ES-I3 (cell line): ENCODE measurements at regions not wholly inside any gene's neighbourhood (a gene's known extent, or its start where the extent isn't known, plus 50 kb on each side); places are given as distances from the start of the nearest gene placed in this dataset.
A peak's percentile ranks its signal among the peaks of the same experiment; 100 is the strongest.
"Not testable (repeated sequence)": the region's sequence is repeated elsewhere in the genome, so short reads cannot be mapped to it uniquely, and the experiment has no call there.

Source experiments
- H3K36me3 ChIP-seq: 2 replicates; pipeline ENCODE4 v1.6.1; 2013; ENCODE audit warnings: mild to moderate bottlenecking, low read length, control low read depth, moderate library complexity; ENCODE audit not compliant: insufficient read depth
- H3K4me1 ChIP-seq: 2 replicates; pipeline ENCODE4 v1.6.1; 2013; ENCODE audit warnings: mild to moderate bottlenecking, control low read depth, low read length; ENCODE audit not compliant: insufficient read depth
- H3K9ac ChIP-seq: 2 replicates; pipeline ENCODE4 v1.6.1; 2013; ENCODE audit warnings: low read depth, mild to moderate bottlenecking, low read length, moderate library complexity
- H3K9me3 ChIP-seq: 2 replicates; pipeline ENCODE4 v1.6.1; 2013; ENCODE audit warnings: mild to moderate bottlenecking, low read length, moderate library complexity; ENCODE audit not compliant: control insufficient read depth, insufficient read depth

GRCh38 chr5:102554082-102554481 lies 55.3 kb upstream of the SLCO6A1 start:
- Histone ChIP-seq H3K36me3 (no peaks in the 10 kb centered on the region), H3K9ac (no peak overlapping the region), H3K4me1 (peaks cover 4% of the 10 kb centered on the region; the same call in 1 of the 2 replicates), H3K9me3 (no peaks in the 10 kb centered on the region)

GRCh38 chr5:102554728-102555127 lies 55.9 kb upstream of the SLCO6A1 start:
- Histone ChIP-seq H3K4me1 (peaks cover 4% of the 10 kb centered on the region; the same call in 1 of the 2 replicates), H3K36me3 (no peaks in the 10 kb centered on the region), H3K9me3 (no peaks in the 10 kb centered on the region), H3K9ac (no peak overlapping the region)

- peak overlapping the region; percentile 17; the same call in 1 of the 2 replicates for H3K9ac ChIP-seq
- H3K9me3 ChIP-seq, result no peaks in the 10 kb centered on the region
- no peaks in the 10 kb centered on the region for H3K4me1 ChIP-seq
- no peaks in the 10 kb centered on the region for H3K36me3 ChIP-seq
Measured at GRCh38 chr5:102561894-102562760, 63.3 kb upstream of the SLCO6A1 start.

- H3K9me3 ChIP-seq, result no peaks in the 10 kb centered on the region
- no peaks in the 10 kb centered on the region for H3K4me1 ChIP-seq
- H3K36me3 ChIP-seq, result no peaks in the 10 kb centered on the region
- H3K9ac ChIP-seq, result no peak overlapping the region
Measured at GRCh38 chr5:102570747-102571146, 71.9 kb upstream of the SLCO6A1 start.

GRCh38 chr5:102578362-102578761 lies 79.6 kb upstream of the SLCO6A1 start:
- no peaks in the 10 kb centered on the region for H3K36me3 ChIP-seq
- H3K9ac ChIP-seq, result no peak overlapping the region
- H3K9me3 ChIP-seq, result no peaks in the 10 kb centered on the region
- no peaks in the 10 kb centered on the region for H3K4me1 ChIP-seq

- Histone ChIP-seq H3K4me1 (no peaks in the 10 kb centered on the region), H3K9me3 (no peaks in the 10 kb centered on the region), H3K36me3 (no peaks in the 10 kb centered on the region), H3K9ac (no peak overlapping the region)
Measured at GRCh38 chr5:102579379-102579778, 80.6 kb upstream of the SLCO6A1 start.

- H3K36me3 ChIP-seq, result no peaks in the 10 kb centered on the region
- no peaks in the 10 kb centered on the region for H3K4me1 ChIP-seq
- no peak overlapping the region for H3K9ac ChIP-seq
Measured at GRCh38 chr5:102581011-102581410, 82.2 kb upstream of the SLCO6A1 start.

GRCh38 chr5:102582696-102583095 lies 83.9 kb upstream of the SLCO6A1 start:
- no peaks in the 10 kb centered on the region for H3K36me3 ChIP-seq
- H3K4me1 ChIP-seq, result no peaks in the 10 kb centered on the region
- H3K9ac ChIP-seq, result no peak overlapping the region
- no peaks in the 10 kb centered on the region for H3K9me3 ChIP-seq

More at GRCh38 chr5:102581011-102581410, 82.2 kb upstream of the SLCO6A1 start:
- no peaks in the 10 kb centered on the region for H3K9me3 ChIP-seq

GRCh38 chr5:102583276-102584124 lies 84.7 kb upstream of the SLCO6A1 start:
- Histone ChIP-seq H3K4me1 (no peaks in the 10 kb centered on the region), H3K9ac (no peak overlapping the region), H3K9me3 (no peaks in the 10 kb centered on the region), H3K36me3 (no peaks in the 10 kb centered on the region)

- Histone ChIP-seq H3K9me3 (0 out of 2 replicates have a peak, but pooled peaks cover 5% of the 10 kb centered on the region), H3K4me1 (peaks cover 11% of the 10 kb centered on the region; the same call in 1 of the 2 replicates), H3K9ac (no peak overlapping the region), H3K36me3 (no peaks in the 10 kb centered on the region)
Measured at GRCh38 chr5:102589661-102590060, 90.9 kb upstream of the SLCO6A1 start.

- no peak overlapping the region for H3K9ac ChIP-seq
- H3K9me3 ChIP-seq, result 0 out of 2 replicates have a peak, but pooled peaks cover 5% of the 10 kb centered on the region
- H3K4me1 ChIP-seq, result peaks cover 11% of the 10 kb centered on the region; the same call in 1 of the 2 replicates
- no peaks in the 10 kb centered on the region for H3K36me3 ChIP-seq
Measured at GRCh38 chr5:102590467-102590866, 91.7 kb upstream of the SLCO6A1 start.

GRCh38 chr5:102591650-102592049 lies 92.8 kb upstream of the SLCO6A1 start:
- H3K36me3 ChIP-seq, result no peaks in the 10 kb centered on the region
- H3K9ac ChIP-seq, result no peak overlapping the region
- peaks cover 11% of the 10 kb centered on the region; the same call in 1 of the 2 replicates for H3K4me1 ChIP-seq
- H3K9me3 ChIP-seq, result 0 out of 2 replicates have a peak, but pooled peaks cover 5% of the 10 kb centered on the region

- not testable (repeated sequence) for H3K9me3 ChIP-seq, H3K9ac ChIP-seq, H3K36me3 ChIP-seq
- peaks cover 11% of the 10 kb centered on the region; the same call in 1 of the 2 replicates for H3K4me1 ChIP-seq
Measured at GRCh38 chr5:102592586-102592985, 93.8 kb upstream of the SLCO6A1 start.

GRCh38 chr5:102594192-102594591 lies 95.4 kb upstream of the SLCO6A1 start:
- Histone ChIP-seq H3K36me3 (no peaks in the 10 kb centered on the region), H3K4me1 (peaks cover 11% of the 10 kb centered on the region; the same call in 1 of the 2 replicates), H3K9me3 (0 out of 2 replicates have a peak, but pooled peaks cover 5% of the 10 kb centered on the region), H3K9ac (no peak overlapping the region)
